Retinal pigment epithelial cell (primary cell): ENCODE measurements at regions not wholly inside any gene's neighbourhood (a gene's known extent, or its start where the extent isn't known, plus 50 kb on each side); places are given as distances from the start of the nearest gene placed in this dataset.

Experiments used
- DNase-seq: peaks from one replicate; pipeline ENCODE4 v3.0.0-alpha.2; 2010; ENCODE audit warnings: low read depth
- H3K4me3 ChIP-seq: 2 replicates; pipeline ENCODE4 v1.5.1; 2011; ENCODE audit warnings: mild to moderate bottlenecking, low read length, control low read depth, moderate library complexity
- CTCF ChIP-seq: conservative IDR thresholded peaks from 2 replicates; pipeline ENCODE4 v1.5.1; 2011; ENCODE audit warnings: low read depth, low read length, control low read depth, inconsistent platforms

- no peak for TF ChIP-seq CTCF
- DNase-seq = peak; percentile 67
- H3K4me3 ChIP-seq = no peak overlapping the region
Observed at GRCh38 chr2:236745420-236746210, 176.0 kb downstream of the ACKR3 start.

- no peak for TF ChIP-seq CTCF
- DNase-seq = no peak
- no peak overlapping the region for H3K4me3 ChIP-seq
Observed at GRCh38 chr2:236746833-236747232, 177.2 kb downstream of the ACKR3 start.

GRCh38 chr2:236747426-236747825 is 177.8 kb downstream of the ACKR3 start:
- no peak for DNase-seq
- TF ChIP-seq CTCF = no peak
- no peak overlapping the region for H3K4me3 ChIP-seq

GRCh38 chr2:236747925-236748324 is 178.3 kb downstream of the ACKR3 start:
- TF ChIP-seq CTCF = no peak
- no peak for DNase-seq
- H3K4me3 ChIP-seq = no peak overlapping the region

GRCh38 chr2:236748385-236748784 is 178.8 kb downstream of the ACKR3 start:
- TF ChIP-seq CTCF = no peak
- no peak overlapping the region for H3K4me3 ChIP-seq
- DNase-seq = no peak

GRCh38 chr2:236748801-236749200 is 179.2 kb downstream of the ACKR3 start:
- DNase-seq = no peak
- no peak for TF ChIP-seq CTCF

GRCh38 chr2:236749346-236749745 is 179.7 kb downstream of the ACKR3 start:
- H3K4me3 ChIP-seq = no peak overlapping the region
- no peak for TF ChIP-seq CTCF
- no peak for DNase-seq

More at GRCh38 chr2:236748801-236749200, 179.2 kb downstream of the ACKR3 start:
- H3K4me3 ChIP-seq = no peak overlapping the region
